Smooth muscle cell (in vitro differentiated cells): ENCODE measurements at regions not wholly inside any gene's neighbourhood (a gene's known extent, or its start where the extent isn't known, plus 50 kb on each side); places are given as distances from the start of the nearest gene placed in this dataset.

Experiments used
- DNase-seq: peaks from one replicate; lab custom pipeline; 2025; ENCODE audit not compliant: unreplicated experiment; lab: John Stamatoyannopoulos, UW
- H2AFZ ChIP-seq: fragments of 200-600 bp; sonication (generic); 2 replicates; pipeline ENCODE4 v1.6.0; 2016; ENCODE audit warnings: antibody characterized with exemption, low read depth, mild to moderate bottlenecking
- H3F3A ChIP-seq: fragments of 200-600 bp; sonication (generic); 2 replicates; pipeline ENCODE4 v1.6.0; 2017; ENCODE audit warnings: antibody characterized with exemption, low read depth
- H3K27ac ChIP-seq: fragments of 200-600 bp; sonication (generic); 2 replicates; pipeline ENCODE4 v1.5.1; 2016; ENCODE audit warnings: low read depth, mild to moderate bottlenecking
- H3K27me3 ChIP-seq: fragments of 200-600 bp; sonication (generic); 2 replicates; pipeline ENCODE4 v1.6.1; 2016; ENCODE audit warnings: low read depth, mild to moderate bottlenecking
- H3K36me3 ChIP-seq: fragments of 200-600 bp; sonication (generic); 2 replicates; pipeline ENCODE4 v1.5.1; 2016; ENCODE audit warnings: low read depth
- H3K4me1 ChIP-seq: fragments of 200-600 bp; sonication (generic); 2 replicates; pipeline ENCODE4 v1.5.1; 2016; ENCODE audit warnings: low read depth
- H3K4me2 ChIP-seq: fragments of 200-600 bp; sonication (generic); 2 replicates; pipeline ENCODE4 v1.6.0; 2016; ENCODE audit warnings: mild to moderate bottlenecking
- H3K4me3 ChIP-seq: fragments of 200-600 bp; sonication (generic); 2 replicates; pipeline ENCODE4 v1.5.1; 2016; ENCODE audit warnings: mild to moderate bottlenecking
- H3K79me2 ChIP-seq: fragments of 200-600 bp; sonication (generic); 2 replicates; pipeline ENCODE4 v1.6.0; 2016; ENCODE audit warnings: low read depth, mild to moderate bottlenecking
- H3K9ac ChIP-seq: fragments of 200-600 bp; sonication (generic); 2 replicates; pipeline ENCODE4 v1.6.0; 2016; ENCODE audit warnings: low read depth
- H3K9me3 ChIP-seq: fragments of 200-600 bp; sonication (generic); replicated peaks from 2 replicates; pipeline ENCODE4 v1.5.1; 2016; ENCODE audit warnings: low read depth
- H4K20me1 ChIP-seq: fragments of 200-600 bp; sonication (generic); 2 replicates; pipeline ENCODE4 v1.6.0; 2016; ENCODE audit warnings: low read depth
- CTCF ChIP-seq: fragments of 200-600 bp; sonication (generic); IDR thresholded peaks from 2 replicates; pipeline ENCODE4 v1.5.1; 2017; ENCODE audit warnings: borderline replicate concordance, mild to moderate bottlenecking, antibody characterized with exemption; ENCODE audit not compliant: insufficient read depth, poor library complexity, severe bottlenecking
- WGBS: methylation state at CpG from one replicate; pipeline ENCODE4 v1.1.7; 2016; ENCODE audit warnings: low lambda C conversion rate; 5-methylcytosine and 5-hydroxymethylcytosine counted together

- Histone ChIP-seq H3K79me2 (no peaks in the 10 kb centered on the region), H3K9ac (no peak overlapping the region), H2AFZ (no peak overlapping the region), H3F3A (no peaks in the 10 kb centered on the region), H3K27ac (no peak overlapping the region), H3K27me3 (no peaks in the 10 kb centered on the region), H3K4me1 (peaks cover 50% of the 10 kb centered on the region), H3K4me2 (peak overlapping the region; percentile 70), H3K9me3 (no peaks in the 10 kb centered on the region), H3K36me3 (no peaks in the 10 kb centered on the region), H3K4me3 (no peak overlapping the region), H4K20me1 (no peaks in the 10 kb centered on the region)
- no peak for DNase-seq
- WGBS = 41% methylated on average over 2 of the region's 2 CpGs
- TF ChIP-seq CTCF = no peak
Measured at GRCh38 chr4:100098681-100099080, 91.6 kb downstream of the DDIT4L start.

GRCh38 chr4:100098011-100098545 lies 92.2 kb downstream of the DDIT4L start:
- WGBS = 66% methylated on average over 7 of the region's 7 CpGs
- Histone ChIP-seq H3K27ac (no peak overlapping the region), H3F3A (no peaks in the 10 kb centered on the region)

GRCh38 chr4:100095729-100096595 lies 94.3 kb downstream of the DDIT4L start:
- Histone ChIP-seq H3K9me3 (no peaks in the 10 kb centered on the region), H3K79me2 (no peaks in the 10 kb centered on the region), H3K4me3 (no peak overlapping the region), H3F3A (no peaks in the 10 kb centered on the region), H3K36me3 (no peaks in the 10 kb centered on the region), H4K20me1 (no peaks in the 10 kb centered on the region), H2AFZ (peak overlapping the region; percentile 75), H3K27me3 (no peaks in the 10 kb centered on the region), H3K4me2 (peak overlapping the region; percentile 51), H3K9ac (no peak overlapping the region), H3K4me1 (peaks cover 44% of the 10 kb centered on the region), H3K27ac (peak overlapping the region; percentile 53)
- no peak for DNase-seq
- peak; percentile 60 for TF ChIP-seq CTCF
- WGBS = 10% methylated on average over 7 of the region's 7 CpGs

More at GRCh38 chr4:100098011-100098545, 92.2 kb downstream of the DDIT4L start:
- no peak for DNase-seq
- Histone ChIP-seq H3K9ac (no peak overlapping the region), H4K20me1 (no peaks in the 10 kb centered on the region), H3K36me3 (no peaks in the 10 kb centered on the region), H3K4me1 (peaks cover 52% of the 10 kb centered on the region), H3K9me3 (no peaks in the 10 kb centered on the region), H3K79me2 (no peaks in the 10 kb centered on the region), H2AFZ (no peak overlapping the region), H3K4me2 (peak overlapping the region; percentile 70), H3K4me3 (no peak overlapping the region), H3K27me3 (no peaks in the 10 kb centered on the region)
- TF ChIP-seq CTCF = no peak
